HUDEP-2 (cell line): ENCODE measurements at regions not wholly inside any gene's neighbourhood (a gene's known extent, or its start where the extent isn't known, plus 50 kb on each side); places are given as distances from the start of the nearest gene placed in this dataset.
"Not testable (repeated sequence)": the region's sequence is repeated elsewhere in the genome, so short reads cannot be mapped to it uniquely, and the experiment has no call there.

Experiments used
- DNase-seq, 76 experiments: peaks; one replicate each; lab custom pipeline; 2025; ENCODE audit not compliant: unreplicated experiment in 76 of 76; lab: John Stamatoyannopoulos, UW

DNA sequence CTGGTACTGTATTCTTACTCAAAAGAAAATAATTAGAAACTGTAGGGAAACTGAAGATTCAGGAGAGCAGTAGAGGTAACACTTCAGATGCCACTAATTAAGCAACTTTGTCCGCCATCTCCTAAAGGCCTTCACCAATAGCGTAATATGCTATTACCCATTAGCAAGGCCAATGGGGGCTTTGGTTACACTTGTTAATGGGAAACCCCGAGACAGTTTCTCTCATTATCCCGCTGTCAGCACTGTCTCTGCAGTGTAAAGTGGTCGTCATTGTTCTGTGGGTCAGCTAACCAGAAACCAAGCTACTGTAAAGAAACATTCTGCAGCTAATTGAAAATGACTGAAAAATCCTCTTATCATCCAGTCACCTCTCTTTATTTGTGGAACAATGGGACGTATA lies 468.0 kb upstream of the POU3F2 start:
- no peak for DNase-seq

DNA sequence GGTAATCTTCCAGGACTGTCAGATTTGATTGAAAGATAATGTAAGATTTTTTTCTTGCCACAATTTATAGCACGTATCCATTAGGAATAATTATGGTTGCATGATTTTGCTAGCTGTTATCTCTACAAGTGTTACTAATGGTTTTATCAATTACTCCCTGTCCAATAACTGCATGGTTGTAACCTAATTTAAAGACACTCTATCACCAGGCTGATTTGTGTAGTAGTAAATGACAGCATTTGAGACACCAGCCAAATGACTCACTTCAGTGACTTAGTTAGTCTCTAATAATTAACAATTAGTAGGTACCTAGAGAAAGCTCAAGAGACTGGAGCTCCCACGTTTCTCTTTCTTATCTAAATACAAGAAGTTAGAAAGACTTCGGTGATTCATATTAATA lies 453.8 kb upstream of the POU3F2 start:
- DNase-seq = no peak

DNA sequence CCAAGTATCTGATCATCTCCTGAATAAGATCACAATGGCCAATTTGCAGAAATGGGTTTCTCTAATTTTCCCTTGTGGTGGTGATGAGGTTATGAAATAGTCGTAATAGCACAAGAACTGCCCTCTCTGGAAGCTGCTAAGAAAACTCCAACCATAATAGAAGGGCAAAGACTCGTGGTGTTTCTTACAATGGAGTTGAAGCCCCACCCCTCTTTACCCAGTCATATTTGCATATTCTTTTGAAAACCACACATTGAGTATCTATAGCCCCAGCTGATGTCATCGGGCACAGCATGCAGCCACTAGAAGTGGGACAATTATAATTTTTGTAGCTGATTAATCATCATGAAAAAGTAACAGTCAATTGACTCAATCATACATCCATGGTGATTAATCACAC lies 452.1 kb upstream of the POU3F2 start:
- no peak for DNase-seq

GRCh38 chr6:98384334-98384733 lies 450.0 kb upstream of the POU3F2 start:
- no peak for DNase-seq

- DNase-seq = no peak
Measured at GRCh38 chr6:98384801-98385200, 449.6 kb upstream of the POU3F2 start.

GRCh38 chr6:98395610-98396166 lies 438.7 kb upstream of the POU3F2 start:
- DNase-seq = no peak

- no peak for DNase-seq
Measured at GRCh38 chr6:98416027-98416426, 418.3 kb upstream of the POU3F2 start.

GRCh38 chr6:98416497-98417158 lies 417.7 kb upstream of the POU3F2 start:
- not testable (repeated sequence) for DNase-seq

GRCh38 chr6:98433325-98434056 lies 400.9 kb upstream of the POU3F2 start:
- DNase-seq = no peak

- DNase-seq = no peak
Measured at GRCh38 chr6:98443633-98444032, 390.7 kb upstream of the POU3F2 start.

DNA sequence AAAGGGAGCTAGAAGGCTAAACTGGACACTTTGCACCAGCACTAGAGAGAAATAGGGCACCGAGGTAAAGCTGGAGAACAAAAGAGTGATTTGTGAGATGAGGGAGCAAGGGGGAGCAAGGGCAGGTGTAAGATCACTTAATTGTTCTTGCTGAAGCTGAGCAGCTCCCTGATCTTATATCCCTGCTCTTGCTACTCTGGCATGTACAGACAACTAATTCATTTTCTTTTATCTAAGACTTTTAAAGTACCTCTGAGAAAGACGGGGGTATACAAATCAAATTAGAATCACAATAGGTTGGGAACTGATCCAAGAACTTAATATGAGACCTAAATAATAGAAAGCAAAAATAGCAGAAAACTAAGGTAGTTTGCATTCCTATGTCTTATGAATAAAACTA lies 381.7 kb upstream of the POU3F2 start:
- DNase-seq = no peak

- no peak for DNase-seq
Measured at GRCh38 chr6:98454809-98455322, 379.5 kb upstream of the POU3F2 start.

DNA sequence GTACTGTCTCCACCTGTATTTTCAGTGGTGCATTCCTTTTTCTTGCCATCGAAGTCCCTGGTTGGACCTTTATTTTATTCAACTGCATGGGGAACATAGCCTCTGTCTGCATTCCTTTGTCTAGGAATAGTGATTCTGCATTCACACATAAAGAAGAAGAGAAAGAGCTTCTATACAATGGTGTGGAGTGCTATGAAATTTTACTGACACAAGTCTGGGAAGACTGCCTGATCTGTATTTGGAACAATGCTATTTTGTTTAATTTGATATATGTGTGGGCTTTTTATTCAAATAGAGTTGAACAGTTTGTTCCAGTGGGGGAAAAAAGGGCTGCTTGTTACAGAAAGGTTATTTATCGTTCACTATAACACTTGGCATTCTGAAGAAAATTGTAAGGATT lies 375.7 kb upstream of the POU3F2 start:
- DNase-seq = no peak

DNA sequence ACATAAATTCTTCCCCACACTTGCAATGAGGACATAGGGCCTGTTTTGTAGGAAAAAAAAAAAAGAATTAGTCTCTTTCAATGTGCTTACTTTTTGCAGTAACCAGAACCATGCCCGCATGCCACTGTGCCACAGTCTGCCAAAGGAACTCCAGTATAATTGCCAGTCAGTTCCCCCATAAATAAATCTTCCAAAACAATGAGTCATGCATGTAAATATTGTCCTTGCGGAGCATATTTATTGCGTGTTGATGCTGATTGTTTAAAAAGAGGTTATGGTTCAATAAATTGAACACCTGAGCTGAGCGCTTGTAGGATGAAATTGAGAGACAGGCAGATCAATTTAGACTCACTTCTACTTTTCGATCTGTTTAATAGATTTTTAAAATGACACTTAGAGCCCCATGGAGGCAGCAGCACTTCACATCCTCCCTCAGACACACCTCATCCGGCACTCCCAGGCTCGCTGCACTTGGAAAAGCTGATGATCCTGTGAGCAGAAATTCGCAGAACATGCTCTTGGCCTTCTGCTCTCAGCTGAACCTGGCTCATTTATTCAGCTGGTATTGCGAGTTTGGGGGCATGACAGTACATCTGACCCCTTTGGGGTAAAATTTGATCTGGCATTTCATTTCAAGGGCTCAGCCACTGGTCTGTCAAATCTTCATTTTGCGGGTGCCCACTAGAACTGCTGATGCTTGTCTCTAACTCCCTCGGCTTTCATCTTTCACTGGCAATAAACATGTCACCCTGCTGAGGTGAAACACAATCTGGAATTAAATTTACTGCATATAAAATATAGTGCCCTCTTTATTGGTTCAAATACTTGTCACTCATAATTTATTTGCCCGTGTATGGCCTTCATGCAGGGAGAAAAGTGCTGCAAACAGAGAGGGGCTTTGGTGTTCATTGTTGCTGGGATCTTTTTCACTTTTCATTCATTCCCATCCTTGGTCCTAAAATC lies 371.1 kb upstream of the POU3F2 start:
- DNase-seq = no peak

- DNase-seq = no peak
Measured at GRCh38 chr6:98467091-98467490, 367.3 kb upstream of the POU3F2 start.

DNA sequence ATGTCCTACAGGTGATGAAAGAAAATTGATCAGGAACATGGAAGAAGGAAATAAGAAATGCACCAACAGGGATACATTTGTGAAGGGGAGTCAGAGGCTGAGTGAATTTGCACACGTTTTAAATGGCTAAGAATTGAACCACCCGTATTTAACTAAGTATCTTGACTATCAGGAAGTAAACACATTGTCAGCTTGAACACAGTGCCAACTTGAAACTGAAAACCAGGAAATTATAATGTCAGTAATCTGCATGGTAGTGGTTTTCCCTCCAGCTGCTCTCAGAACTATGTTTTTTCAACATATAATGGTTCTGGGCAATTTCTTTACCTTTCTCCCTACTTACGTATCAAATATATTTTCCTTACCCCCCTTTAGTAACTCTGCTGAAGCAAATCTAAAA lies 366.5 kb upstream of the POU3F2 start:
- DNase-seq = no peak

GRCh38 chr6:98469141-98469540 lies 365.2 kb upstream of the POU3F2 start:
- no peak for DNase-seq

DNA sequence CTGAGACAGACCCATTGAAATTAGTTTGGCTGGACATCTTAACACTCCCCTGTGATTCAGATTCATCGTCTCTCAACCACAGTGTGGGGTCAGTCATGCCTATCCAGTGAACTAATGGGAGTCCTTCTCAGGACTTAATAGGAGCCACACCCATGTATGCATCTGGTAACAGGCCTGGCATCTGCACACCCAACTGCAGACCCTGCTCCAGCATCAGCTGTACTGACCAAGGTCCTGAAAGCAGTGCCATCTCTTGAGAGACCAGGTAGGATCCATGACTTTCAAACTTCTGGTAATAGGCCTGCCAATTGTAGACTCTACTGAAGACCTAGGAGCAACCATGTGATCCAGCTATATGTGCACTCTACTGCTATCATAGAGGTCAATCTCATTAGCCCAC lies 363.6 kb upstream of the POU3F2 start:
- no peak for DNase-seq

DNA sequence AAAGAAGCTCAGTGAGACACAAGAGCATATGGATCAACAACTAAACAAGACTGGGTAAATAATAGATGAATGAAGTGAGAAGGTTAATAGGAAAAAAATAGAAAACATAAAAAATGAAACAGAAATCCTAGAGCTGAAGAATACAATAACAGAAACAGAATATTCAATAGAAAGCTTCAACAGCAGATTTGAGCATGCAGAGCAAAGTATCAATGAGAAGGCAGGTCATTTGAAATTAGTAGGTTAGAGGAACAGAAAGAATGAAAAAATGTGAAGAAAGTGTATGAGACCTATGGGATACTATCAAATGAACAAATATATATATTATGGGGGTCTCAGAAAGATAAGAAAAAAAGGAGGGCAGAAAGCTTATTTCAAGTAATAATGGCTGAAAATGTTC lies 362.9 kb upstream of the POU3F2 start:
- DNase-seq = no peak

GRCh38 chr6:98477231-98477630 lies 357.1 kb upstream of the POU3F2 start:
- DNase-seq = no peak

- DNase-seq = no peak
Measured at GRCh38 chr6:98484696-98485095, 349.7 kb upstream of the POU3F2 start.
